BJ (cell line): ENCODE measurements at regions not wholly inside any gene's neighbourhood (a gene's known extent, or its start where the extent isn't known, plus 50 kb on each side); places are given as distances from the start of the nearest gene placed in this dataset.

Source experiments
- CTCF ChIA-PET: fragments of 350-600 bp; formaldehyde crosslinking; extraction: SDS; loops from one replicate; lab custom pipeline; 2021; ENCODE audit warnings: antibody characterized with exemption, inconsistent platforms; lab: Yijun Ruan, JAX
- POLR2A ChIA-PET: fragments of 300-600 bp; sonication (Branson Sonifier 250); formaldehyde crosslinking; extraction: SDS; loops from one replicate; lab custom pipeline; 2021; ENCODE audit warnings: antibody characterized with exemption; lab: Charles Lee
- DNase-seq: peaks from one replicate; pipeline ENCODE4 v3.0.0-alpha.2; 2011; ENCODE audit warnings: low read depth
- H3K27me3 ChIP-seq: 2 replicates; pipeline ENCODE4 v1.6.0; 2011; ENCODE audit warnings: low read length; ENCODE audit not compliant: control insufficient read depth, insufficient read depth
- H3K36me3 ChIP-seq: 2 replicates; pipeline ENCODE4 v1.5.1; 2011; ENCODE audit warnings: low read length; ENCODE audit not compliant: control insufficient read depth, insufficient read depth
- H3K4me3 ChIP-seq: 2 replicates; pipeline ENCODE4 v1.5.1; 2011; ENCODE audit warnings: low read depth, mild to moderate bottlenecking, control low read depth, low read length
- CTCF ChIP-seq: IDR thresholded peaks from 2 replicates; pipeline ENCODE4 v1.5.1; 2011; ENCODE audit warnings: low read depth, mild to moderate bottlenecking, control low read depth, inconsistent platforms, low read length, moderate library complexity; ENCODE audit not compliant: insufficient read depth

GRCh38 chr7:4436936-4437335 lies 245.2 kb upstream of the FOXK1 start:
- no peaks in the 10 kb centered on the region for H3K36me3 ChIP-seq
- no peak for TF ChIP-seq CTCF
- H3K4me3 ChIP-seq: no peak overlapping the region
- ChIA-PET POLR2A (no interaction called here), CTCF (no interaction called here)
- no peaks in the 10 kb centered on the region for H3K27me3 ChIP-seq
- no peak for DNase-seq

DNA sequence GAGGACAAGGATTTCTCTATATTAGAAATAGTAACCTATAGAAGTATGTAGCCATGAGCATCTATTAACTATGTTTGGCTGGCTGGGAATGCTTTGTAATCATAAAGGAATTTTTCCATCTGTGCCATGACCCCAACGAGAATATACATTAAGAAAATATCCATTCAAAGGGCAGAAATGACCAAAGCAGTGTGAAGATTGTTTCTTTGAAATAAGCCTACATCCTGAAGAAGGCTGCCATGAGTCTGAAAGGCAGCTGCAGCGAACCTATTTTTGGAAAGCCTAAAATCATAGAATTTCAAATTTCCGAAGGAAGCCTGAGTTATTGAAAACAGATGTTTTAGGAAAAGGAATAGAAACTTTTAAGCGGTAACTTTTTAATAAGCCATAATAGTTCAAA lies 244.2 kb upstream of the FOXK1 start:
- H3K36me3 ChIP-seq: no peaks in the 10 kb centered on the region
- ChIA-PET CTCF (no interaction called here), POLR2A (no interaction called here)
- TF ChIP-seq CTCF: no peak
- no peaks in the 10 kb centered on the region for H3K27me3 ChIP-seq
- DNase-seq: no peak
- H3K4me3 ChIP-seq: no peak overlapping the region

GRCh38 chr7:4438723-4439245 lies 243.3 kb upstream of the FOXK1 start:
- H3K4me3 ChIP-seq: no peak overlapping the region
- no peaks in the 10 kb centered on the region for H3K27me3 ChIP-seq
- ChIA-PET CTCF (no interaction called here), POLR2A (no interaction called here)
- H3K36me3 ChIP-seq: no peaks in the 10 kb centered on the region
- TF ChIP-seq CTCF: no peak
- DNase-seq: no peak

GRCh38 chr7:4439444-4439843 lies 242.7 kb upstream of the FOXK1 start:
- Histone ChIP-seq H3K36me3 (no peaks in the 10 kb centered on the region), H3K27me3 (no peaks in the 10 kb centered on the region), H3K4me3 (no peak overlapping the region)
- ChIA-PET POLR2A (no interaction called here), CTCF (no interaction called here)
- TF ChIP-seq CTCF: no peak
- DNase-seq: no peak

DNA sequence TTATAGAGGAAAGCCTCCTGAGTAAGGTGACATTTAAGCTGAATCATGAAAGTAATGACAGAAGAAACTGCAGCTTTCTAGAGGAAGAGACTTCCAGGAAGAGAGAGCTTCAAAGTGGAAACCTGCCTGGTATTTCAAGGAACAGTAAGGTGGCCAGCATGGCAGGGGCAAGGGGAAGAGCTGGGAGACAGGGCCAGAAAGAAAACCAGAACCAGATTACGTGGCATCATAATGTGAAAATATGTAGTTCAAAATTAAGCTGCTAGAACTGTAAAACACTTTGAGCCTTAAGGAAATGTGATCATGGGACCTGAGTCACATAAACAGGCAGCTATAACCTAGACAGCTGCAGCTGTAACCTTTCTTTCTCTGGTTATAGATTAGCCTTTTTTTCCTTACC lies 238.0 kb upstream of the FOXK1 start:
- H3K4me3 ChIP-seq: no peak overlapping the region
- no peaks in the 10 kb centered on the region for H3K36me3 ChIP-seq
- DNase-seq: no peak
- no peak for TF ChIP-seq CTCF
- H3K27me3 ChIP-seq: no peaks in the 10 kb centered on the region
- ChIA-PET CTCF (interaction anchor here (1.5 kb wide), 1 partner anchor 10 kb away, joined by 4 read pairs; no protein-coding TSS in a partner anchor), POLR2A (no interaction called here)
